HepG2 (cell line): ENCODE measurements at regions not wholly inside any gene's neighbourhood (a gene's known extent, or its start where the extent isn't known, plus 50 kb on each side); places are given as distances from the start of the nearest gene placed in this dataset.

Source experiments
- ATAC-seq: fragments of 200-7000 bp; cut with Tn5 transposase; 3 replicates; pipeline ENCODE4 v1.9.1; 2020; ENCODE audit warnings: mild to moderate bottlenecking, moderate library complexity
- BruUV-seq: library from RNA; stranded (reverse); fragments of 400-500 nt; replicated peaks from 2 replicates; lab custom pipeline; 2021; lab: Mats Ljungman, UMichigan
- CTCF ChIA-PET: fragments of 300-600 bp; formaldehyde crosslinking; extraction: SDS; loops from one replicate; lab custom pipeline; 2021; ENCODE audit warnings: low total read pairs, inconsistent platforms, low intra/inter-chr PET ratio; lab: Yijun Ruan, JAX
- POLR2A ChIA-PET: fragments of 350-600 bp; sonication (Branson Sonifier 250); formaldehyde crosslinking; loops from one replicate; lab custom pipeline; 2020; ENCODE audit warnings: antibody characterized with exemption, inconsistent platforms; lab: Yijun Ruan, JAX
- DNase-seq: peaks from one replicate; pipeline ENCODE4 v3.0.0-alpha.2; 2015; ENCODE audit warnings: low spot score
- FAIRE-seq: peaks from 3 replicates; lab custom pipeline; 2011; peaks lifted over from hg19 to GRCh38; lab: Jason Lieb, UNC
- H2AFZ ChIP-seq: one replicate; pipeline ENCODE4 v1.6.1; 2011; ENCODE audit warnings: low read length, inconsistent platforms
- H3K27ac ChIP-seq: fragments of 300-600 bp; 3 replicates; pipeline ENCODE4 v1.8.0; 2011; ENCODE audit warnings: mixed run types, mild to moderate bottlenecking, mixed read lengths, low read length, inconsistent platforms; ENCODE audit not compliant: insufficient read depth; ENCODE audit errors: extremely low read length
- H3K27me3 ChIP-seq, 2 experiments: fragments of 200-600 bp in 1 of 2; 2 replicates in 1 of 2; 3 replicates in 1 of 2; pipeline versions ENCODE4 v1.6.0 to v1.8.0; 2011; ENCODE audit warnings: low read length in 2 of 2, mild to moderate bottlenecking in 2 of 2, moderate library complexity in 2 of 2, inconsistent platforms in 1 of 2; ENCODE audit not compliant: insufficient read depth in 2 of 2, control insufficient read depth in 1 of 2
- H3K36me3 ChIP-seq, 2 experiments: fragments of 200-600 bp in 1 of 2; replicated peaks in 1 of 2; 2 replicates in 1 of 2; 3 replicates in 1 of 2; pipeline versions ENCODE4 v1.5.1 to v1.8.0; 2011; ENCODE audit warnings: low read length in 2 of 2, inconsistent platforms in 1 of 2; ENCODE audit not compliant: insufficient read depth in 2 of 2, control insufficient read depth in 1 of 2
- H3K4me1 ChIP-seq: 2 replicates; pipeline ENCODE4 v1.5.1; 2012; ENCODE audit warnings: low read length, inconsistent platforms; ENCODE audit not compliant: insufficient read depth
- H3K4me2 ChIP-seq: 2 replicates; pipeline ENCODE4 v1.6.0; 2011; ENCODE audit warnings: low read depth, low read length, inconsistent platforms
- H3K4me3 ChIP-seq, 3 experiments: fragments of 200-600 bp in 1 of 3; sonication (generic), shearing (Covaris generic) in 1 of 3; replicated peaks in 1 of 3; 2 replicates each; pipeline ENCODE4 v1.5.1; 2011 to 2016; ENCODE audit warnings: low read length in 3 of 3, inconsistent platforms in 2 of 3, low read depth in 2 of 3, mild to moderate bottlenecking in 2 of 3, control low read depth in 1 of 3, mixed read lengths in 1 of 3; ENCODE audit not compliant: insufficient read depth in 1 of 3
- H3K79me2 ChIP-seq: one replicate; pipeline ENCODE4 v1.6.1; 2011; ENCODE audit warnings: low read length, inconsistent platforms; ENCODE audit not compliant: insufficient read depth
- H3K9ac ChIP-seq: 2 replicates; pipeline ENCODE4 v1.6.0; 2011; ENCODE audit warnings: mild to moderate bottlenecking, low read depth, low read length, inconsistent platforms; ENCODE audit not compliant: insufficient read depth
- H3K9me3 ChIP-seq: 2 replicates; pipeline ENCODE4 v1.5.1; 2012; ENCODE audit warnings: mild to moderate bottlenecking, low read length
- H4K20me1 ChIP-seq: 2 replicates; pipeline ENCODE4 v1.6.0; 2011; ENCODE audit warnings: inconsistent platforms, mild to moderate bottlenecking, low read length, moderate library complexity; ENCODE audit not compliant: insufficient read depth
- ARNTL ChIP-seq: sonication (generic); formaldehyde crosslinking; IDR thresholded peaks from 2 replicates; pipeline ENCODE4 v1.4.0; 2020; ENCODE audit warnings: mild to moderate bottlenecking, missing genetic modification reagents
- CC2D1A ChIP-seq: sonication (generic); formaldehyde crosslinking; IDR thresholded peaks from 2 replicates; pipeline ENCODE4 v1.8.1; 2023; ENCODE audit warnings: mild to moderate bottlenecking, missing genetic modification reagents
- EHMT2 ChIP-seq: fragments of 200-600 bp; sonication (generic); IDR thresholded peaks from 2 replicates; pipeline ENCODE4 v1.7.0; 2017; ENCODE audit warnings: antibody characterized with exemption, low read depth, low read length, borderline replicate concordance
- JDP2 ChIP-seq: sonication (generic); formaldehyde crosslinking; IDR thresholded peaks from 2 replicates; pipeline ENCODE4 v1.8.1; 2022; ENCODE audit warnings: missing genetic modification reagents, borderline replicate concordance
- KLF13 ChIP-seq: sonication (generic); formaldehyde crosslinking; IDR thresholded peaks from 2 replicates; pipeline ENCODE4 v1.4.0; 2020; ENCODE audit warnings: mild to moderate bottlenecking, missing genetic modification reagents
- MEF2D ChIP-seq: sonication (generic); formaldehyde crosslinking; IDR thresholded peaks from 2 replicates; pipeline ENCODE4 v1.5.1; 2020; ENCODE audit warnings: mild to moderate bottlenecking, missing genetic modification reagents
- MLX ChIP-seq: IDR thresholded peaks from 2 replicates; pipeline ENCODE4 v1.6.1; 2016
- RCOR2 ChIP-seq: IDR thresholded peaks from 2 replicates; pipeline ENCODE4 v1.6.1; 2016; ENCODE audit warnings: missing biosample characterization, missing genetic modification reagents
- SPEN ChIP-seq: sonication (generic); formaldehyde crosslinking; IDR thresholded peaks from 2 replicates; pipeline ENCODE4 v1.5.1; 2020; ENCODE audit warnings: low read depth, mild to moderate bottlenecking, missing genetic modification reagents
- SRSF9 ChIP-seq: fragments of 200-400 bp; formaldehyde crosslinking; IDR thresholded peaks from 2 replicates; pipeline ENCODE4 v1.6.1; 2018; ENCODE audit warnings: borderline replicate concordance, mild to moderate bottlenecking, low read depth, low read length; ENCODE audit not compliant: insufficient read depth, poor library complexity, severe bottlenecking
- ZNF121 ChIP-seq: sonication (generic); formaldehyde crosslinking; IDR thresholded peaks from 2 replicates; pipeline ENCODE4 v1.5.0; 2020; ENCODE audit warnings: mild to moderate bottlenecking, missing genetic modification reagents
- ZNF850 ChIP-seq: sonication (generic); formaldehyde crosslinking; conservative IDR thresholded peaks from 2 replicates; pipeline ENCODE4 v1.9.0; 2021; ENCODE audit warnings: mild to moderate bottlenecking, missing genetic modification reagents
- WGBS: methylation state at CpG from one replicate; pipeline ENCODE4 v1.1.6; 2017; ENCODE audit warnings: low lambda C conversion rate; 5-methylcytosine and 5-hydroxymethylcytosine counted together
- in situ Hi-C: cut with HindIII; loops from 2 replicates; pipeline ENCODE4 v1.10.0; 2017; ENCODE audit warnings: low pct_unique_long_range_greater_than_20kb; ENCODE audit not compliant: extremely low pct_ligation_motif_present
- intact Hi-C: fragments of 100-400 bp; cut with micrococcal nuclease; formaldehyde crosslinking; loops from one replicate; pipeline ENCODE4 v1.10.0; 2022; ENCODE audit not compliant: unreplicated experiment

- no peaks in the 10 kb centered on the region for H3K4me1 ChIP-seq
- WGBS, result 3% methylated on average over 2 of the region's 2 CpGs
- no peaks in the 10 kb centered on the region for H4K20me1 ChIP-seq
- no peak for ATAC-seq
- H3K4me2 ChIP-seq, result no peak overlapping the region
- no TSS peak for BruUV-seq
- in situ Hi-C loops (no loop called here), intact Hi-C loops (no loop called here)
- no peaks in the 10 kb centered on the region for H3K27me3 ChIP-seq
- ChIA-PET CTCF (no interaction called here), POLR2A (no interaction called here)
- TF ChIP-seq MLX (CRISPR knock-in tag) (no peak), ARNTL (no peak), KLF13 (CRISPR knock-in tag) (no peak), CC2D1A (CRISPR knock-in tag) (no peak), ZNF850 (CRISPR knock-in tag) (no peak), MEF2D (CRISPR knock-in tag) (no peak), ZNF121 (no peak), SRSF9 (no peak)
- DNase-seq, result no peak
- H3K9ac ChIP-seq, result no peak overlapping the region
- H3K9me3 ChIP-seq, result no peaks in the 10 kb centered on the region
- H3K79me2 ChIP-seq, result no peaks in the 10 kb centered on the region
- no peak overlapping the region for H3K27ac ChIP-seq
- H3K4me3 ChIP-seq, result no peak overlapping the region
- H3K36me3 ChIP-seq, result no peaks in the 10 kb centered on the region
- H2AFZ ChIP-seq, result no peak overlapping the region
- FAIRE-seq, result no peak
Measured at GRCh38 chr1:193456811-193457280, 270.4 kb upstream of the B3GALT2 start.

- no peaks in the 10 kb centered on the region for H3K4me1 ChIP-seq
- in situ Hi-C loops (no loop called here), intact Hi-C loops (no loop called here)
- H3K4me2 ChIP-seq, result no peak overlapping the region
- H2AFZ ChIP-seq, result no peak overlapping the region
- no TSS peak for BruUV-seq
- ChIA-PET POLR2A (no interaction called here), CTCF (no interaction called here)
- ATAC-seq (no peak), DNase-seq (no peak), FAIRE-seq (no peak)
- no peak overlapping the region for H3K27ac ChIP-seq
- H3K79me2 ChIP-seq, result no peaks in the 10 kb centered on the region
- no peaks in the 10 kb centered on the region for H3K36me3 ChIP-seq
- no peaks in the 10 kb centered on the region for H3K9me3 ChIP-seq
- no peaks in the 10 kb centered on the region for H4K20me1 ChIP-seq
- WGBS, result 0% methylated on average over 1 of the region's 1 CpG
- H3K9ac ChIP-seq, result no peak overlapping the region
- no peaks in the 10 kb centered on the region for H3K27me3 ChIP-seq
- H3K4me3 ChIP-seq, result no peak overlapping the region
- TF ChIP-seq SPEN (CRISPR knock-in tag) (no peak), JDP2 (CRISPR knock-in tag) (no peak), EHMT2 (no peak), RCOR2 (CRISPR knock-in tag) (no peak)
Measured at GRCh38 chr1:193451606-193452005, 265.2 kb upstream of the B3GALT2 start.
